Panc1 (cell line): ENCODE measurements at regions not wholly inside any gene's neighbourhood (a gene's known extent, or its start where the extent isn't known, plus 50 kb on each side); places are given as distances from the start of the nearest gene placed in this dataset.

Source experiments
- ATAC-seq: fragments of 200-7000 bp; cut with Tn5 transposase; 2 replicates; pipeline ENCODE4 v1.9.1; 2020; ENCODE audit warnings: mild to moderate bottlenecking, moderate library complexity
- BruUV-seq: library from RNA; stranded (reverse); fragments of 400-500 nt; replicated peaks from 2 replicates; lab custom pipeline; 2021; lab: Mats Ljungman, UMichigan
- CTCF ChIA-PET: fragments of 300-600 bp; sonication (Branson Sonifier 250); formaldehyde crosslinking; loops from one replicate; lab custom pipeline; 2022; ENCODE audit warnings: antibody characterized with exemption; lab: Charles Lee
- POLR2A ChIA-PET: fragments of 300-600 bp; sonication (Branson Sonifier 250); formaldehyde crosslinking; loops from one replicate; lab custom pipeline; 2022; ENCODE audit warnings: antibody characterized with exemption; lab: Charles Lee
- DNase-seq: peaks from one replicate; pipeline ENCODE4 v3.0.0-alpha.2; 2010; ENCODE audit warnings: low read depth, low spot score
- H3K27ac ChIP-seq: 2 replicates; pipeline ENCODE4 v1.5.1; 2011; ENCODE audit warnings: mild to moderate bottlenecking, low read length, inconsistent platforms
- H3K27me3 ChIP-seq: fragments of 200-500 bp; sonication (Bioruptor generic); 2 replicates; pipeline ENCODE4 v1.6.0; 2014; ENCODE audit warnings: low read length, inconsistent platforms; ENCODE audit not compliant: control insufficient read depth, insufficient read depth
- H3K36me3 ChIP-seq: fragments of 200-500 bp; sonication (Bioruptor generic); 2 replicates; pipeline ENCODE4 v1.5.1; 2014; ENCODE audit warnings: inconsistent platforms, mild to moderate bottlenecking, low read length, moderate library complexity; ENCODE audit not compliant: control insufficient read depth, insufficient read depth
- H3K4me1 ChIP-seq: 2 replicates; pipeline ENCODE4 v1.5.1; 2011; ENCODE audit warnings: inconsistent platforms, mild to moderate bottlenecking, low read length, moderate library complexity; ENCODE audit not compliant: control insufficient read depth, insufficient read depth
- H3K4me3 ChIP-seq, 2 experiments: 2 replicates each; pipeline ENCODE4 v1.5.1; 2011 to 2012; ENCODE audit warnings: low read depth in 2 of 2, low read length in 2 of 2, mild to moderate bottlenecking in 2 of 2, inconsistent platforms in 1 of 2, moderate library complexity in 1 of 2
- H3K9me3 ChIP-seq: fragments of 200-500 bp; sonication (Bioruptor generic); 2 replicates; pipeline ENCODE4 v1.5.1; 2014; ENCODE audit warnings: low read depth, mild to moderate bottlenecking, inconsistent platforms, low read length, moderate library complexity; ENCODE audit not compliant: control insufficient read depth, insufficient read depth
- CTCF ChIP-seq: fragments of 450-650 bp; IDR thresholded peaks from 2 replicates; pipeline ENCODE4 v1.5.1; 2017; ENCODE audit warnings: mild to moderate bottlenecking
- POLR2AphosphoS5 ChIP-seq: IDR thresholded peaks from 2 replicates; pipeline ENCODE4 v1.6.1; 2012; ENCODE audit warnings: mild to moderate bottlenecking, low read depth, low read length, moderate library complexity
- REST ChIP-seq, 2 experiments: IDR thresholded peaks; 2 replicates each; pipeline ENCODE4 v1.6.1; 2011 to 2012; ENCODE audit warnings: low read depth in 2 of 2, control low read depth in 1 of 2, low read length in 1 of 2, mild to moderate bottlenecking in 1 of 2, moderate library complexity in 1 of 2; ENCODE audit not compliant: insufficient read depth in 1 of 2
- SIN3A ChIP-seq: IDR thresholded peaks from 2 replicates; pipeline ENCODE4 v1.6.1; 2012; ENCODE audit warnings: low read depth, mild to moderate bottlenecking, low read length, moderate library complexity, borderline replicate concordance; ENCODE audit not compliant: insufficient read depth
- TCF7L2 ChIP-seq: IDR thresholded peaks from 2 replicates; pipeline ENCODE4 v1.6.1; 2011; ENCODE audit warnings: mild to moderate bottlenecking, low read depth, low read length, inconsistent platforms
- in situ Hi-C: cut with HindIII; loops from 2 replicates; pipeline ENCODE4 v1.10.0; 2016; ENCODE audit warnings: low sequenced_read_pairs, low pct_unique_long_range_greater_than_20kb
- intact Hi-C: fragments of 100-400 bp; cut with micrococcal nuclease; formaldehyde crosslinking; loops from one replicate; pipeline ENCODE4 v1.10.0; 2022; ENCODE audit not compliant: unreplicated experiment

GRCh38 chr1:67894981-67895735, 61.9 kb upstream of the GNG12 start:
- Histone ChIP-seq H3K4me3 (no peak overlapping the region), H3K4me1 (no peaks in the 10 kb centered on the region), H3K9me3 (no peaks in the 10 kb centered on the region), H3K27me3 (no peaks in the 10 kb centered on the region), H3K27ac (no peak overlapping the region), H3K36me3 (no peaks in the 10 kb centered on the region)
- ATAC-seq: no peak
- ChIA-PET CTCF (no interaction called here), POLR2A (no interaction called here)
- no TSS peak for BruUV-seq
- intact Hi-C loops: no loop called here
- no peak for TF ChIP-seq REST (IDR thresholded peaks at IDR 0.05; ENCODE audit: insufficient read depth in 1 of 2, low read depth in 2 of 2, low read length in 1 of 2)
- TF ChIP-seq TCF7L2: no peak
- no peak for TF ChIP-seq CTCF
- TF ChIP-seq POLR2AphosphoS5: no peak
- TF ChIP-seq SIN3A: no peak
- in situ Hi-C loops: no loop called here
- DNase-seq: no peak

GRCh38 chr1:67893126-67893495, 59.8 kb upstream of the GNG12 start:
- intact Hi-C loops: no loop called here

More at GRCh38 chr1:67893126-67893495, 59.8 kb upstream of the GNG12 start:
- ATAC-seq (no peak), DNase-seq (no peak)
- Histone ChIP-seq H3K4me1 (no peaks in the 10 kb centered on the region), H3K27me3 (no peaks in the 10 kb centered on the region), H3K36me3 (no peaks in the 10 kb centered on the region), H3K4me3 (no peak overlapping the region), H3K27ac (no peak overlapping the region), H3K9me3 (no peaks in the 10 kb centered on the region)
- ChIA-PET CTCF (no interaction called here), POLR2A (no interaction called here)
- in situ Hi-C loops: no loop called here
- BruUV-seq: no TSS peak
- TF ChIP-seq REST (IDR thresholded peaks at IDR 0.05; ENCODE audit: insufficient read depth in 1 of 2, low read depth in 2 of 2, low read length in 1 of 2) (no peak), CTCF (no peak), SIN3A (no peak), POLR2AphosphoS5 (no peak), TCF7L2 (no peak)
